Natural killer cell (primary cell): ENCODE measurements at regions not wholly inside any gene's neighbourhood (a gene's known extent, or its start where the extent isn't known, plus 50 kb on each side); places are given as distances from the start of the nearest gene placed in this dataset.

Experiments
- ATAC-seq, 3 donors: fragments of 150-1000 bp in 2 of 3; fragments of 200-7000 bp in 1 of 3; cut with Tn5 transposase; 1 replicate in 1 of 3; 2 replicates in 2 of 3; pipeline ENCODE4 v1.10.0; 2021; ENCODE audit warnings: mild to moderate bottlenecking in 2 of 3, moderate library complexity in 2 of 3
- DNase-seq, 2 donors: peaks; one replicate each; pipeline versions ENCODE4 v3.0.0 to v3.0.0-alpha.2; 2013 to 2021; ENCODE audit warnings: mixed read lengths in 1 of 2
- H3K27ac ChIP-seq: one replicate; pipeline ENCODE4 v1.5.1; 2013; ENCODE audit warnings: mild to moderate bottlenecking, low read length
- H3K27me3 ChIP-seq: one replicate; pipeline ENCODE4 v1.6.1; 2013; ENCODE audit warnings: low read length; ENCODE audit not compliant: control insufficient read depth, insufficient read depth
- H3K36me3 ChIP-seq: one replicate; pipeline ENCODE4 v1.6.1; 2013; ENCODE audit warnings: low read length; ENCODE audit not compliant: control insufficient read depth, insufficient read depth
- H3K4me1 ChIP-seq: one replicate; pipeline ENCODE4 v1.6.1; 2013; ENCODE audit warnings: low read length; ENCODE audit not compliant: control insufficient read depth, insufficient read depth
- H3K4me3 ChIP-seq: one replicate; pipeline ENCODE4 v1.5.1; 2013; ENCODE audit warnings: low read length
- H3K9me3 ChIP-seq: one replicate; pipeline ENCODE4 v1.6.1; 2013; ENCODE audit warnings: low read length; ENCODE audit not compliant: control insufficient read depth, insufficient read depth
- H3K27ac Mint-ChIP-seq, 2 donors: one replicate each; pipeline ENCODE4 v1.8.0; 2022; ENCODE audit warnings: mild to moderate bottlenecking in 2 of 2, mixed read lengths in 2 of 2, moderate library complexity in 1 of 2
- H3K27me3 Mint-ChIP-seq, 2 donors: one replicate each; pipeline ENCODE4 v1.8.0; 2022; ENCODE audit warnings: low read depth in 2 of 2, mixed read lengths in 2 of 2
- H3K36me3 Mint-ChIP-seq: one replicate; pipeline ENCODE4 v1.8.0; 2022; ENCODE audit warnings: mixed read lengths
- H3K4me1 Mint-ChIP-seq, 2 donors: one replicate each; pipeline ENCODE4 v1.8.0; 2022; ENCODE audit warnings: mixed read lengths in 2 of 2
- H3K4me3 Mint-ChIP-seq: one replicate; pipeline ENCODE4 v1.8.0; 2022; ENCODE audit warnings: mild to moderate bottlenecking, moderate library complexity, mixed read lengths
- H3K9me3 Mint-ChIP-seq, 2 donors: one replicate each; pipeline ENCODE4 v1.8.0; 2022; ENCODE audit warnings: mixed read lengths in 2 of 2
- CTCF ChIP-seq: fragments of 200-600 bp; IDR thresholded peaks from one replicate; pipeline ENCODE4 v1.8.0; 2022; ENCODE audit warnings: antibody characterized with exemption
- WGBS: methylation state at CpG from one replicate; pipeline ENCODE4 v1.1.7; 2013; ENCODE audit warnings: missing lambda C conversion rate; ENCODE audit not compliant: insufficient coverage; 5-methylcytosine and 5-hydroxymethylcytosine counted together
- intact Hi-C: fragments of 100-400 bp; cut with micrococcal nuclease; formaldehyde crosslinking; loops from one replicate; pipeline ENCODE4 v1.14.2; 2022

DNA sequence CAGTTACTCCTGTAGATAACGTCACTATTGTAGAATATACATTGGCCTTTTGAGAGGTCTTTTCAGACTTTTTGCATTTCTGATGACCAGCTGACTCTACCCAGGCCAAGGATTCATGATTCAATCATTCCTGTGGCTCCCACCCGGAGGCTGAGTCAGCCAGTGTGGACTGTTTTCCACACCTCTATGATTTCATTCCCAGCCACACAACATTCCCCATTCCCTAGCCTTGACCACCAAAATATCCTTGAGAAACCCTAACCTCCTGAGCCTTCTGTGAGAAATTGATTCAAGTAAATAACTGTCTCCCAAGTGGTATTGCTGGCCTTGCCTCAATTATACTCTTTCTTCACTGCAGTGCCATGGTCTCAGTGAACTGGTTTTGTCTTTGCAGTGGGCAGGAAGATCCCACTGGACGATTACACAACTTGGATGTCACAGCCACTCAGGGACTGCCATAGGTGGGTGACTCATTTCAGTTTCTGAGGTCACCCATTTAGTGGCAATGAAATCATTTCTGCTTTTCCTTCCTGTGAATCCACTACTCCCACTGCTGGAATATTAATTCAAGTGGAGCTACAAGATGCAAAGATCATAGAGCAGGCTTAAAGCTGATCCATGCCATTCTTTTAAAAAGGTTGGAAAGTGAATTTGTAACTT lies 518.6 kb upstream of the ZP4 start:
- no peak for ATAC-seq

DNA sequence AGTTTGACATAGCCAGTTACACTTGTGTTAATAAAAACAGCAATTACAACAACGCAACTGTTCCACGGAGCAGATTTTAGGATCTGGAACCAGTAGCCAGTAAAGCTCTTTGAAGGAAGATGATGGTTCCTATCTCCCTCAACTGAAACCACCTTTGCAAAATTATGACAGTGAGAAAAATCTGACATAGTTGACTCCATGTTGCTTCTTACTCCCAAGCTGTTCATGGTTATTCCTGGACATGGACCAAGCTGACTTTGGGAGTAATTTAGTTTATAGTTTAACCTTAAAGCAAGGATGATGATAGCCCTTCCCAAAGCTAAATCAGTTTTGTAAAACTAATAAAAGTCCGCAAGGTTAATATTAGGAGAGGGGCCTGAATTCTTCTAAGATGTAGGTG lies 518.0 kb upstream of the ZP4 start:
- Histone ChIP-seq H3K9me3 (no peaks in the 10 kb centered on the region), H3K27me3 (no peaks in the 10 kb centered on the region), H3K36me3 (no peaks in the 10 kb centered on the region), H3K4me1 (no peaks in the 10 kb centered on the region), H3K4me3 (no peak overlapping the region), H3K27ac (no peak overlapping the region)
- no peak for ATAC-seq
- no peaks in the 10 kb centered on the region for H3K36me3 Mint-ChIP-seq
- H3K4me1 Mint-ChIP-seq = no peaks in the 10 kb centered on the region
- 95% methylated on average over 3 of the region's 3 CpGs for WGBS
- no peak for TF ChIP-seq CTCF
- H3K27me3 Mint-ChIP-seq = no peaks in the 10 kb centered on the region
- no peak for DNase-seq
- intact Hi-C loops = no loop called here
- no peak overlapping the region for H3K4me3 Mint-ChIP-seq
- peaks cover 7 to 12% of the 10 kb centered on the region in 2 donors for H3K9me3 Mint-ChIP-seq
- H3K27ac Mint-ChIP-seq = no peak overlapping the region

More for the DNA sequence above, 518.6 kb upstream of the ZP4 start:
- H3K9me3 Mint-ChIP-seq = peaks cover 6 to 12% of the 10 kb centered on the region in 2 donors
- Histone ChIP-seq H3K27me3 (no peaks in the 10 kb centered on the region), H3K9me3 (no peaks in the 10 kb centered on the region), H3K27ac (no peak overlapping the region), H3K36me3 (no peaks in the 10 kb centered on the region), H3K4me1 (no peaks in the 10 kb centered on the region), H3K4me3 (no peak overlapping the region)
- DNase-seq = no peak
- intact Hi-C loops = no loop called here
- TF ChIP-seq CTCF = no peak
- no peaks in the 10 kb centered on the region for H3K4me1 Mint-ChIP-seq
- H3K36me3 Mint-ChIP-seq = no peaks in the 10 kb centered on the region
- no peak overlapping the region for H3K27ac Mint-ChIP-seq
- WGBS = 86% methylated on average over 3 of the region's 3 CpGs
- no peak overlapping the region for H3K4me3 Mint-ChIP-seq
- no peaks in the 10 kb centered on the region for H3K27me3 Mint-ChIP-seq

- Histone ChIP-seq H3K9me3 (no peaks in the 10 kb centered on the region), H3K4me1 (no peaks in the 10 kb centered on the region), H3K27me3 (no peaks in the 10 kb centered on the region), H3K4me3 (no peak overlapping the region), H3K36me3 (no peaks in the 10 kb centered on the region), H3K27ac (no peak overlapping the region)
- Mint-ChIP-seq H3K27ac (no peak overlapping the region), H3K9me3 (peaks cover 15 to 18% of the 10 kb centered on the region in 2 donors), H3K27me3 (no peaks in the 10 kb centered on the region), H3K36me3 (no peaks in the 10 kb centered on the region), H3K4me3 (no peak overlapping the region), H3K4me1 (no peaks in the 10 kb centered on the region)
- DNase-seq = no peak
- intact Hi-C loops = no loop called here
- no peak for ATAC-seq
- WGBS = 14% methylated on average over 1 of the region's 3 CpGs
- no peak for TF ChIP-seq CTCF
These were observed 515.6 kb upstream of the ZP4 start for GRCh38 chr1:238406098-238406860.
